ENCODE measurements at regions not wholly inside any gene's neighbourhood (a gene's known extent, or its start where the extent isn't known, plus 50 kb on each side); places are given as distances from the start of the nearest gene placed in this dataset.

DNA sequence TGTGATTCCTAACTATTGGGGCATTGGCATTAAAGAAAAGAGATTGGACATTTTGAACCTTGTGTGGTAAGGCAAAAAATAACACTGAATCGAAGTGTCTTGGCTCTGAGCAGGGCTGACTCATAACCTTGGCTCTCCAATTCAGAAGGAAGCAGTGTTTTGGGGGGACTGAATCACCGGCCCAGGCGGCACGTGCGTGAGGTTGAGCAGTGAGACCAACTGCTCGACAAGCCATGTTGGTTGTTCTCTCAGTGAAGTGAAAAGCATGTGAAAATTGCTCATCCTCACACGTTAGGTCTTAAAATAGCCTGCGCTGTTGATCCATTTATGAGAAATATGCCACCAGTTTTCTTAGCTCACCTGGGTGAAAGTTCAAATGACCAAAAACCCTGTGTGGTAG is 137.8 kb upstream of the SPACA1 start:
- ATAC-seq (ENCODE audit: low read depth), result no peak
- TF ChIP-seq, protein P1, sequence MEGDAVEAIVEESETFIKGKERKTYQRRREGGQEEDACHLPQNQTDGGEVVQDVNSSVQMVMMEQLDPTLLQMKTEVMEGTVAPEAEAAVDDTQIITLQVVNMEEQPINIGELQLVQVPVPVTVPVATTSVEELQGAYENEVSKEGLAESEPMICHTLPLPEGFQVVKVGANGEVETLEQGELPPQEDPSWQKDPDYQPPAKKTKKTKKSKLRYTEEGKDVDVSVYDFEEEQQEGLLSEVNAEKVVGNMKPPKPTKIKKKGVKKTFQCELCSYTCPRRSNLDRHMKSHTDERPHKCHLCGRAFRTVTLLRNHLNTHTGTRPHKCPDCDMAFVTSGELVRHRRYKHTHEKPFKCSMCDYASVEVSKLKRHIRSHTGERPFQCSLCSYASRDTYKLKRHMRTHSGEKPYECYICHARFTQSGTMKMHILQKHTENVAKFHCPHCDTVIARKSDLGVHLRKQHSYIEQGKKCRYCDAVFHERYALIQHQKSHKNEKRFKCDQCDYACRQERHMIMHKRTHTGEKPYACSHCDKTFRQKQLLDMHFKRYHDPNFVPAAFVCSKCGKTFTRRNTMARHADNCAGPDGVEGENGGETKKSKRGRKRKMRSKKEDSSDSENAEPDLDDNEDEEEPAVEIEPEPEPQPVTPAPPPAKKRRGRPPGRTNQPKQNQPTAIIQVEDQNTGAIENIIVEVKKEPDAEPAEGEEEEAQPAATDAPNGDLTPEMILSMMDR (IDR thresholded peaks at IDR 0.05), result no peak
- no peak for DNase-seq
- no peak overlapping the region for H3K4me3 Mint-ChIP-seq
- POLR2A ChIA-PET, result no interaction called here
- no peaks in the 10 kb centered on the region for H3K36me3 Mint-ChIP-seq (ENCODE audit: low read depth)
- H3K27ac Mint-ChIP-seq, result no peak overlapping the region
- H3K27me3 Mint-ChIP-seq, result no peaks in the 10 kb centered on the region
- CTCF ChIA-PET, result no interaction called here
- intact Hi-C loops (cut with micrococcal nuclease), result no loop called here
- H3K4me1 Mint-ChIP-seq, result peaks cover 8% of the 10 kb centered on the region
- no peaks in the 10 kb centered on the region for H3K9me3 Mint-ChIP-seq

DNA sequence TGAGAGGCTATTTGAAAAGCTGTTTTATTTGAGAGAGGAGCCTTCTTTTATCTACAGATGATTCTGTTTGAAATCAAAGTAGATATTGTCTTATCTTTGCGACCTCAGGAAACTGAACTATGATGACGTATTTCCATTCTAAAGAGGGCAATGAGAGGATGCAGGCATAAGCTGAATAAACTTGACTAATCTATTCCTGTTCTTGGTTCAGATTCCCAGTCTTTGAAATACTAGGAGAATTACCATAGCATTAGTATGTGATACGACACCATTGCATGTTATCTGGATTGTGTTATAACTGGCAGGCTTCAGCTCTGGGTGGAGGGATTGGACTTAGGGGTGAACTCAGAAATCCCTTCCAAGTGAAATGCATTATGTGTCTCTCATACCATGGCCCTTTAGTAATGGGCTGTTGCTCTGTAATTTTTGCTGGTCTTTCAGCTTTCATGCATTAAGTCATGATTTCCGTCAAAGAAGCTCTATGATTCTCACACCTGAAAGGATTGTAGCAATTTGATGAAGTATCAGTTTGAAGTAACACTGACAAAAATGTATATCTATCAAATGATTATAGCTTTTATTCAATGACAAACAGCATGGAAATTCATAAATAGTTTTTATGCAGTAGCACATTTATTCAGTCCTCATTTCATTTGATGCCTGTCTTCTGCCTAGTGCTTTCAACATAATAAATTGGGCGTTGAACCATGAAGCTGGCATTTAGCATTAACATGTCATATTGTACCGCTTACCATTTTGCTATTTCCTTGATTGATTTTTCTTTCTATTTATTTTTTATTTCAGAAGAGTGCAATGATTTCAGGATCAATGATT is 138.4 kb upstream of the SPACA1 start:
- no peak for DNase-seq
- H3K4me1 Mint-ChIP-seq, result peaks cover 13% of the 10 kb centered on the region
- TF ChIP-seq, protein P1 (IDR thresholded peaks at IDR 0.05), result no peak
- ATAC-seq (ENCODE audit: low read depth), result no peak
- no peak overlapping the region for H3K27ac Mint-ChIP-seq
- intact Hi-C loops (cut with micrococcal nuclease), result no loop called here
- H3K9me3 Mint-ChIP-seq, result no peaks in the 10 kb centered on the region
- ChIA-PET POLR2A (no interaction called here), CTCF (no interaction called here)
- H3K4me3 Mint-ChIP-seq, result no peak overlapping the region
- H3K27me3 Mint-ChIP-seq, result no peaks in the 10 kb centered on the region
- H3K36me3 Mint-ChIP-seq (ENCODE audit: low read depth), result no peaks in the 10 kb centered on the region

DNA sequence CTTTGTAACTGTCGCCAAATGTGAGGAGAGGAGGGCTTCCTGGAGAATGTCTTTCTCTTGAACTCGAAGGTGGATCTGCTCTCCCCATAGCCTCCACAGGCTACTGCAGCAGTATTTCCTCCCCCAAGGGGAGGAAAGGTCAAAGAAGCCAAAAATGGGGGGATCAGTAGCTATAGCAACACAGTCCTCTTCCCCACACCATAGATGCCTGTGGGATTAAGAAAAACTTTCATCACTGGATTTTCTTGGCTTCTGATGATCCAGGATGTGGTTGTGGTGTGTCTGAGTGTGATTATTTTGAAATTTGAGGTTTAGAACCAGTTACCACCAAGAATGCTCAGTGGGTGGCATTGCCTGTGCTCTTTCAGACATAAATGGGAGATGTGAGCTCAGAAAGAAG is 140.1 kb upstream of the SPACA1 start:
- no peaks in the 10 kb centered on the region for H3K36me3 Mint-ChIP-seq (ENCODE audit: low read depth)
- H3K27ac Mint-ChIP-seq, result no peak overlapping the region
- ATAC-seq (ENCODE audit: low read depth) (no peak), DNase-seq (no peak)
- H3K9me3 Mint-ChIP-seq, result no peaks in the 10 kb centered on the region
- ChIA-PET CTCF (no interaction called here), POLR2A (interaction anchor here (0.5 kb wide), 1 partner anchor 124 kb away, joined by 4 read pairs; no protein-coding TSS in a partner anchor)
- no peaks in the 10 kb centered on the region for H3K27me3 Mint-ChIP-seq
- H3K4me3 Mint-ChIP-seq, result no peak overlapping the region
- intact Hi-C loops (cut with micrococcal nuclease), result no loop called here
- TF ChIP-seq, protein P1 (IDR thresholded peaks at IDR 0.05), result no peak
- peaks cover 15% of the 10 kb centered on the region for H3K4me1 Mint-ChIP-seq

DNA sequence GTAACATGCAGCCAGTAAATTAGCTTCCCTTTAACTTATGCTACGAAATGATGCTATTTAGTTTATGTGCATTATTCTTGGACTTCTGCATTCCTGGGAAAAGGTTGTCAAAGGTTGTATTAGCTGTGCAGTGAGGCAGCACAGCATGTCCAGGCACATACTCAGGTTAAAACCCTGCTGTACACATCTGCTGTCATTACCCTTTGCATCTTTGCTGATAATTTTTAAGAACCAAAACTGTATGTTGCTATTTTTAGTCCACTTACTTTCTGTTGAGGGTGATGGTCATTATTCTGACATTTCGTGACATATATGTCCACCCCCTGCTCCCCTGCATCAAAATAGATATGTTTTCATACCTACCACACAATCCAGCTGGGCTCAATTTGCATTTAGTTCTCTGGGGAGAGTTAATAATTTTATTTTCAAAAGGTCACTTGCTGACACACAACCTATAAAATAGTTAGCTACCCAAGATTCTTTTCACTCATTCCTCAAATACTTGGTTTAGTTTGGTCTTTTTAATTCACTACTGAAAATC is 142.5 kb upstream of the SPACA1 start:
- H3K27me3 Mint-ChIP-seq, result no peaks in the 10 kb centered on the region
- H3K27ac Mint-ChIP-seq, result no peak overlapping the region
- TF ChIP-seq, protein P1 (IDR thresholded peaks at IDR 0.05), result no peak
- ATAC-seq (ENCODE audit: low read depth) (peak; percentile 49), DNase-seq (no peak)
- H3K36me3 Mint-ChIP-seq (ENCODE audit: low read depth), result no peaks in the 10 kb centered on the region
- POLR2A ChIA-PET, result interaction anchor here (0.7 to 1.8 kb wide), 2 partner anchors 17 to 245 kb away, joined by 3 to 12 read pairs; no protein-coding TSS in a partner anchor
- CTCF ChIA-PET, result no interaction called here
- H3K9me3 Mint-ChIP-seq, result no peaks in the 10 kb centered on the region
- peaks cover 15% of the 10 kb centered on the region for H3K4me1 Mint-ChIP-seq
- intact Hi-C loops (cut with micrococcal nuclease), result loop anchor here (1.0 kb wide), 1 partner anchor 18 kb away; no protein-coding TSS in a partner anchor
- no peak overlapping the region for H3K4me3 Mint-ChIP-seq

DNA sequence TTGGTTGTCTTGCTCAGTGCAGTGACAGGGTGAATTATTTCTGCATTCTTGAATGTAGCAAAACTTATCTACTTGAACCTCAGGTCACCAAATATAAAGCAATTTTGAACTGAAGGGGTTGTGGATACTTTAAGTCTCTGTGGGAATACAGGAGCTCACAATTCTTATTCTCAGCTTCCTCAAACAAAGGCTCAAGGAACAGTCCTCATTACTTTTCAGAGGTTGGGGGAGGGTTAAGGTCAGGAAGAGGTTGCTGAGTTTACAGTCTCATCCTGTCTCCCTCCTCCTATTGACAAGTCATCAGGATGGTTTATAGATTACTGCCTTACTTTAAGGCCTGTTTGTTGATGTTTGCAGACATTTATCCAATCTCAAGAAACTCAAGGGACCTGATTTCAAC is 143.6 kb upstream of the SPACA1 start:
- no peaks in the 10 kb centered on the region for H3K9me3 Mint-ChIP-seq
- CTCF ChIA-PET, result no interaction called here
- ATAC-seq (ENCODE audit: low read depth) (no peak), DNase-seq (no peak)
- H3K4me3 Mint-ChIP-seq, result no peak overlapping the region
- H3K4me1 Mint-ChIP-seq, result peaks cover 15% of the 10 kb centered on the region
- POLR2A ChIA-PET, result no interaction called here
- TF ChIP-seq, protein P1 (IDR thresholded peaks at IDR 0.05), result no peak
- no peaks in the 10 kb centered on the region for H3K36me3 Mint-ChIP-seq (ENCODE audit: low read depth)
- no peaks in the 10 kb centered on the region for H3K27me3 Mint-ChIP-seq
- no peak overlapping the region for H3K27ac Mint-ChIP-seq
- intact Hi-C loops (cut with micrococcal nuclease), result no loop called here

Data from activated B cell treated with CpG ODN at 0.5 μM for 24 hours (primary cell).